ACHN (cell line): ENCODE measurements at regions not wholly inside any gene's neighbourhood (a gene's known extent, or its start where the extent isn't known, plus 50 kb on each side); places are given as distances from the start of the nearest gene placed in this dataset.

ENCODE experiments used
- DNase-seq: peaks from one replicate; pipeline ENCODE4 v3.0.0-alpha.2; 2015
- in situ Hi-C: cut with HindIII; loops from 2 replicates; pipeline ENCODE4 v1.10.0; 2017; ENCODE audit warnings: low sequenced_read_pairs, low pct_ligation_motif_present, low pct_unique_long_range_greater_than_20kb

- in situ Hi-C loops = no loop called here
- DNase-seq = no peak
These were observed 130.4 kb downstream of the JCAD start for GRCh38 chr10:29929006-29929405.

- in situ Hi-C loops = no loop called here
- DNase-seq = peak; percentile 44
These were observed 132.7 kb downstream of the JCAD start for GRCh38 chr10:29926693-29927048.

GRCh38 chr10:29925771-29926692, 133.4 kb downstream of the JCAD start:
- no peak for DNase-seq
- in situ Hi-C loops = no loop called here

GRCh38 chr10:29924436-29924835, 134.9 kb downstream of the JCAD start:
- DNase-seq = no peak
- in situ Hi-C loops = no loop called here

GRCh38 chr10:29923416-29923965, 135.9 kb downstream of the JCAD start:
- DNase-seq = no peak
- in situ Hi-C loops = no loop called here

- DNase-seq = no peak
- in situ Hi-C loops = no loop called here
These were observed 136.5 kb downstream of the JCAD start for GRCh38 chr10:29922892-29923291.

GRCh38 chr10:29922226-29922625, 137.2 kb downstream of the JCAD start:
- no peak for DNase-seq
- in situ Hi-C loops = no loop called here

GRCh38 chr10:29921071-29921446, 138.3 kb downstream of the JCAD start:
- no peak for DNase-seq
- in situ Hi-C loops = no loop called here

- in situ Hi-C loops = no loop called here
These were observed 138.8 kb downstream of the JCAD start for GRCh38 chr10:29920408-29921070.

GRCh38 chr10:29918623-29919400, 140.6 kb downstream of the JCAD start:
- in situ Hi-C loops = no loop called here
- DNase-seq = no peak

More at GRCh38 chr10:29920408-29921070, 138.8 kb downstream of the JCAD start:
- DNase-seq = no peak

- in situ Hi-C loops = no loop called here
- DNase-seq = no peak
These were observed 142.1 kb downstream of the JCAD start for GRCh38 chr10:29917311-29917710.

GRCh38 chr10:29916669-29917068, 142.7 kb downstream of the JCAD start:
- in situ Hi-C loops = no loop called here
- no peak for DNase-seq

GRCh38 chr10:29914986-29915785, 144.2 kb downstream of the JCAD start:
- no peak for DNase-seq
- in situ Hi-C loops = no loop called here

GRCh38 chr10:29908962-29909361, 150.4 kb downstream of the JCAD start:
- DNase-seq = no peak
- in situ Hi-C loops = no loop called here

GRCh38 chr10:29900865-29901264, 158.5 kb downstream of the JCAD start:
- in situ Hi-C loops = no loop called here
- DNase-seq = no peak

GRCh38 chr10:29897999-29898716, 161.2 kb downstream of the JCAD start:
- in situ Hi-C loops = no loop called here

GRCh38 chr10:29897430-29897829, 162.0 kb downstream of the JCAD start:
- DNase-seq = no peak
- in situ Hi-C loops = no loop called here

More at GRCh38 chr10:29897999-29898716, 161.2 kb downstream of the JCAD start:
- DNase-seq = no peak

- DNase-seq = no peak
- in situ Hi-C loops = no loop called here
These were observed 163.3 kb downstream of the JCAD start for GRCh38 chr10:29896053-29896452.
